GM23338 (cell line): ENCODE measurements at regions not wholly inside any gene's neighbourhood (a gene's known extent, or its start where the extent isn't known, plus 50 kb on each side); places are given as distances from the start of the nearest gene placed in this dataset.

Source experiments
- CTCF ChIP-seq, 2 experiments: fragments of 200-600 bp in 1 of 2; sonication (generic) in 1 of 2; conservative IDR thresholded peaks; 2 replicates each; pipeline versions ENCODE4 v1.5.1 to v1.6.1; 2016 to 2017; ENCODE audit warnings: antibody characterized with exemption in 2 of 2, low read depth in 2 of 2, mild to moderate bottlenecking in 2 of 2, moderate library complexity in 1 of 2
- EZH2 ChIP-seq: fragments of 200-600 bp; sonication (generic); IDR thresholded peaks from one replicate; pipeline ENCODE4 v1.8.0; 2017; ENCODE audit warnings: antibody characterized with exemption, mild to moderate bottlenecking, low read depth; ENCODE audit not compliant: unreplicated experiment
- POLR2AphosphoS5 ChIP-seq: IDR thresholded peaks from 2 replicates; pipeline ENCODE4 v1.6.1; 2016; ENCODE audit warnings: antibody characterized with exemption, low read depth
- REST ChIP-seq: IDR thresholded peaks from one replicate; pipeline ENCODE4 v1.6.1; 2018; ENCODE audit warnings: antibody characterized with exemption; ENCODE audit not compliant: unreplicated experiment
- STAT1 ChIP-seq: IDR thresholded peaks from one replicate; pipeline ENCODE4 v1.6.1; 2016; ENCODE audit warnings: antibody characterized with exemption; ENCODE audit not compliant: unreplicated experiment

- TF ChIP-seq CTCF (conservative IDR thresholded peaks at IDR 0.05; ENCODE audit: low read depth in 2 of 2) (no peak), REST (no peak), EZH2 (no peak), STAT1 (no peak), POLR2AphosphoS5 (no peak)
Observed at GRCh38 chr14:97039717-97040363, 242.7 kb downstream of the VRK1 start.
